Activated CD4-positive, CD25-positive, alpha-beta regulatory T cell (primary cell): ENCODE measurements at regions not wholly inside any gene's neighbourhood (a gene's known extent, or its start where the extent isn't known, plus 50 kb on each side); places are given as distances from the start of the nearest gene placed in this dataset.
"Not testable (repeated sequence)": the region's sequence is repeated elsewhere in the genome, so short reads cannot be mapped to it uniquely, and the experiment has no call there.

ENCODE experiments used
- DNase-seq, 4 experiments: peaks; one replicate each; lab custom pipeline; 2025; lab: John Stamatoyannopoulos, UW

DNA sequence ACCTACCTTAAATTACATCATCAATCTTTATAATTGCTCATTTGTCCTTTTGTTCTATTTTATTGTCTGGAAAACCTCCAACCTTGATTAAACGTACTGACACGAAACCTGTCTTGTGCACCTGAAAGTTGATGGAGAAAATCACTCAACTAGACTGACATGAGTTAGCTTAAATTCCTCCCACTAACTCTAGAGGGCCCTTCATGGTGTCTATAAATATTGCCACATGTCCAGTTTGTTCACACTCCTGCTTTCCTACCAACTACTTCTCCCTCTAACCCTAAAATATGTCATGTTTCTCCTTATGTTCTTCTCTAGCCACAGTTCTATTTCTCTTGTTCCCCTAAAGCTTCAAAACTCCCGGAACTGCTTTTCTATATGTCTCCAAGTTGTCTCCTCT, 59.8 kb upstream of the SGO1 start:
- no peak for DNase-seq

GRCh38 chr3:20240154-20240883, 54.3 kb upstream of the SGO1 start:
- DNase-seq = no peak

DNA sequence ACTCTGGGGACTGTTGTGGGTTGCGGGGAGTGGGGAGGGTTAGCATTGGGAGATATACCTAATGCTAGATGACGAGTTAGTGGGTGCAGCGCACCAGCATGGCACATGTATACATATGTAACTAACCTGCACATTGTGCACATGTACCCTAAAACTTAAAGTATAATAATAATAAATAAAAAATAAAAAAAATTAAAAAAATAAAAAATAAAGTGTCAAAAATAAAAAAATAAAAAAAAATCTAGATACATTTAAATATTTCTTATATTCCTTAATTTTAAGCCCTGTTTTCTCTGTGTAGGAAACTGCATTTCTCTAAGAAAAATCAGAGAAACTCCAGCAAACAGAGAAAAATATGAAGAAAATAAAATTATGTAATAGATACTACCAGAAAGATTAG, 52.2 kb upstream of the SGO1 start:
- DNase-seq = not testable (repeated sequence)

DNA sequence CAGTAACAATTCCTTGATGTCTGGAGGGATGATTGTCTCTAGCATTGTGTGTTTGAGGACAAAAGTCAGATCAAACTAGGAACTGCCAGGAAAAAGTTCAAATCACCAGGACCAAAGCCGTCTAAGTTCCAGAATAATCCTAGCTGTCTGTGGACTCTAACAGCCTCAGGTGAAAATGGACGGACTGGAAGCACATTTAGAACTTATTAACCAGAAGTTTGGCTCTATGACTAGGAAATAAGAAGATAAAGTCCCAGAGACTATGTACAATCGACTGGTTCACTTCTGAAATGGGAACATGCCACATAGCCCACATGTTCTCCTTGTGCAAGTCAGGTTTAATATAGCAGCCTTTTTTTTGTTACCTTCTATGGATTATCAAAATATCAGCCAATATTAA, 50.6 kb upstream of the SGO1 start:
- DNase-seq = no peak
